RPMI7951 (cell line): ENCODE measurements at regions not wholly inside any gene's neighbourhood (a gene's known extent, or its start where the extent isn't known, plus 50 kb on each side); places are given as distances from the start of the nearest gene placed in this dataset.
"Not testable (repeated sequence)": the region's sequence is repeated elsewhere in the genome, so short reads cannot be mapped to it uniquely, and the experiment has no call there.

ENCODE experiments used
- DNase-seq: peaks from one replicate; pipeline ENCODE4 v3.0.0-alpha.2; 2012; ENCODE audit warnings: low read depth

GRCh38 chr13:47892374-47892773, 108.7 kb downstream of the SUCLA2 start:
- DNase-seq, result no peak

DNA sequence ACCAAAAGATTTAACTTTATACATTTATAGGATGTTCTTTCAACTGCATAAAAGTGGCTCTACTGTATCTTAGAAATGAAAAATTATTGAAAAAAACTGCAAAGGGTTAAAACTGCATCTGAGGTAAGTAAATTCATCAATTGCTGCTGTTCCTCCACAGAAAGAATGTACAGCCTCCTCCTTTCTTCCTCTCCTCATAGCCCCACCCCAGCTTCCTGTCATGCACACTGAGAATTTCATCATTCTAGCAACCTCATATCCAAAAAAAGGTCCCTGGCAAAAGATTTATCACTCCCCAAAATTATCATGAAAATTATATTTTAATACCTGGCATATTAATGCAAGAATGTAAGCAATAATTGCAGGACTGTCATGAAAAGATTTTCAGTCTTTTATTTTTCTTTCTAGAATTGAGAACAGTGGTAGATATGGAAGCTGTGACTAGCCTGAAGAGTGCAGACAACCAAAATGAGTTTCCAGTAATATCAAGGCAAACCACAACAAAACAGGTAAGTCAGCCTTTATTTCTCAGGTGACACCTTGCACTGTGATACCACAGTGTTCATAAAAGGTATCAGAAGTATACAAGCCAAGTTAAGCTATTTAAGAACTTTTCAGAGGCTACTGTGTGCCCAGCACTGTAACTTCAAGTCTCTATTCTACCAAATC, 110.8 kb downstream of the SUCLA2 start:
- no peak for DNase-seq

- no peak for DNase-seq
These were observed 114.8 kb downstream of the SUCLA2 start for GRCh38 chr13:47886314-47886713.

DNA sequence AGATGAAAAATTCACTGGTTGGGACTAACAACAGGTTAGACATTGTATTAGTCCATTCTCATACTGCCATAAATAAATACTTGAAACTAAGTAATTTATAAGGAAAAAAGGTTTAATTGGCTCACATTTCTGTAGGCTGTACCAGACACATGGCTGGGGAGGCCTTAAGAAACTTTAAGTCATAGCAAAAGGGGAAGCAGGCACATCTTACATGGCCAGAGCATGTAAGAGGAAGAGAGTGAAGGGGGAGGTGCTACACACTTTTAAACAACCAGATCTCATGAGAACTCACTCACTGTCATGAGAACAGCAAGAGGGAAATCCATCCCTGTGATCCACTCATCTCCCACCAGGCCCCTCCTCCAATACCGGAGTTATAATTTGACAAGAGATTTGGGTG, 125.9 kb downstream of the SUCLA2 start:
- no peak for DNase-seq

- not testable (repeated sequence) for DNase-seq
These were observed 127.1 kb downstream of the SUCLA2 start for GRCh38 chr13:47873987-47874386.

DNA sequence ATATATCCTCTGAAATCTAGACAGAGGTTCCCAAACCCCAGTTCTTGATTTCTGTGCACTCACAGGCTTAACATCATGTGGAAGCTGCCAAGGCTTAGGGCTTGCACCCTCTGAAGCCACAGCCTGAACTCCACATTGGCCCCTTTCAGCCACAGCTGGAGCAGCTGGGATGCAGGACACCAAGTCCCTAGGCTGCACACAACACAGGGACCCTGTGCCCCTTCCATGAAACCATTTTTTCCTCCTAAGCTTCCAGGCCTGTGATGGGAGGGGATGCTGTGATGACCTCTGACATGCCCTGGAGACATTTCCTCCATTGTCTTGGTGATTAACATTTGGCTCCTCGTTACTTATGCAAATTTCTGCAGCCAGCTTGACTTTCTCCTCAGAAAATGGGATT, 127.8 kb downstream of the SUCLA2 start:
- not testable (repeated sequence) for DNase-seq

DNA sequence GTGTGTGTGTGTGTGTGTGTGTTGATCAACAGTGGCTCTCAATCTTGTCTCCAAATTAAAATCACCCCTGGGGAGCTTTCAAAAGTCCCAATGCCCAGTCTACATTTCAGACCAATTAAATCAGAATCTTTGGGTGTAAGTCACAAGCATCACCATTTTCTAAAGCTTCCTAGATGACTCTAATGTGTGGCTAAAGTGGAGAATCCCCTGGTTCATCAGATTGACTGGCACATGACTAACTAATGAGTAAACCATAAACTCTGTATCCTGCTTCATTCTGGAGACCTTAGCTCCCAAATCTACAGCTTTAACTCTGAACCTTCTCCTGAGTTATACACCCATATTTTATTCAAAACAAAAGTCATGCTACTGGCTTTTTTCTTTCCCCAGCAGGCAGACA, 131.3 kb downstream of the SUCLA2 start:
- no peak for DNase-seq

GRCh38 chr13:47865883-47866282, 135.2 kb downstream of the SUCLA2 start:
- DNase-seq, result no peak

DNA sequence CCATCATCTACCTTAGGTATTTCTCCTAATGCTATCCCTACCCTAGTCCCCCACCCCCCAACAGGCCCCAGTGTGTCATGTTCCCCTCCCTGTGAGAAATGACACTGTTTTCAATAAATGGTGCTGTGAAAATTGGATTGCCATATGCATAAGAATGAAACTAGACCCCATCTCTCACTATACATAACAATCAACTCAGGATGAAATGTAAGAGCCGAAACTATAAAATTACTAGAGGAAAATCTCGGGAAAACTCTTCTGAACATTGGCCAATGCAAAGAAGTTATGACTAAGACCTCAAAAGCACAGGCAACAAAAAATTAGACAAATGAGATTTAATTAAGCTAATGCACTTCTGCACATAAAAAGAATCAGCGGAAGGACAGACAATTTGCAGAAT, 138.2 kb downstream of the SUCLA2 start:
- no peak for DNase-seq

- DNase-seq, result no peak
These were observed 141.9 kb downstream of the SUCLA2 start for GRCh38 chr13:47859165-47859564.

- DNase-seq, result peak; percentile 52
These were observed 142.7 kb downstream of the SUCLA2 start for GRCh38 chr13:47858042-47859025.

DNA sequence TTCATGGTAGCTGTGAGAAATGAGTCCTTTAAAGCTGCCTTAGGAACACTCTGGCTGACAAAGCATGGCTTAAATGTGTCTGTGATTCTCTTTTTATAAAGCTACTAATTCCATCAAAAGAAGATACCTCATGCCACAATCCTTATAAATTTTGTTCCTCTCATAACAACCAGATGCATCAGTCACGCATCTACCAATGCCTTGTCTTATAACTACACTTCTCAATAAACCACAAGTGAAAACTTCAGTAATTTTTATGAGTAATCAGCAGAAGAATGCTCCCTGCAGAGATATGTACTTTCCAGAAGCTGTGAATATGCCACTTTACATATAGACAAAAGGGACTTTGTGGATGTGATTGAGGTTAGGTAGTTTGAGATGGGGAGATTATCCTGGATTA, 147.8 kb downstream of the SUCLA2 start:
- peak; percentile 32 for DNase-seq

DNA sequence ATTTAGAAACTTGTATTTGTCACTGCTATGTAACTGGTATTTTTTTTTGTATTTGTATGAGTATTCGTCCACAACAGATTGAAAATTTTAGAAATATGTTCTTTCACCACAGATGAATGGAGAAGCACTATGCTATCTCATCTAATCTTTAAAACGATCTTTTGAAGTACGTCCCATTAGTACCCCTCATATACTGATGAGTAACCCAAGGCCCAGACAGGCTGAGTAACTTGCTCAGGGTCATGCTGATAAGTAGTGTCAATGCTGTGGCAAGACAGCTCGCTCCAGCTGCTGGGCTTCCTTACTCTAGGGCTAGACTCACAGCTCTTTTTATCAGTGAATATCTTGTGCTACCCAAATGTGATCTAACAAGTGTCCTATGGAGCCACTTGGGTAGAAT, 154.2 kb downstream of the SUCLA2 start:
- peak; percentile 40 for DNase-seq

DNA sequence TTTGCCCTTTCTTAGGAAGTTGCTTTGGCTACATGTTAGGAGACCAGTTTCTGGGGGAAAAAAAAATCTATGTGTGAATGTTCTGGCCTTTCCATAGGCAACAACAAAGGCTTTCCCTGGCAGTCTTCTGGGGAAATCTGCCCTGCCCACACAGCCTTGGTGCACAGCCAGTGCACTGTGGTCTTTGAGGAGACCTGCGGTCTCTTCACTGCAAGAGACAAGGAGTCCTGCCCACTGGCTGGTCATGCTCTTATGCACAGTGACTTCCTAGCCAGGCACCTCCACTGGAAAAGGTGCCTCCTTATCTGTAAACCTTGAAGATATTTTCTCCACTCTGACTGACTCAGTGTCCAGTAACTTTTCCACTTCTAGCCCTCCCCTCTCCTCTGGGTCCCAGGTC, 155.1 kb downstream of the SUCLA2 start:
- peak; percentile 19 for DNase-seq

GRCh38 chr13:47843005-47843404, 158.1 kb downstream of the SUCLA2 start:
- DNase-seq, result no peak

GRCh38 chr13:47841151-47841550, 159.9 kb downstream of the SUCLA2 start:
- DNase-seq, result no peak

DNA sequence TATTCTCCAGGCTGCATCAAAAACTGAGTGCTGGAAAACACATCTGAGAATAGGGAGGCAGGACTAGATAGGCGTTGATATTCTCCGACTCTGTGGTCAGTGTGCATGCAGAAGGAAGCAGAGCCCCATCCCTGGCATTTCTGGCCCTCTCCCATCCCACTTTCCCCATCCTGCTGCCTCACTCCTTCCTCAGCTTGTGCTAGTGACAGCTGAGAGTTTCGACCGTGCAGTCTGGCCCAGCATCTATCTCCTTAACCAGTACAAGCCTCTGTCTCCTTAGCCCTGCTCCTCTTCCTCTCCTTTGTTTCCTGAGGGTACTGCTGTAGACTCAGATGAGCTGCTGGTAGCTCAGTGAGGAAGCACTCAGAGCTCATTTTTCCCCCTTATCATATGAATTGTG, 163.2 kb downstream of the SUCLA2 start:
- DNase-seq, result no peak

GRCh38 chr13:47837104-47837880, 163.8 kb downstream of the SUCLA2 start:
- DNase-seq, result no peak

- peak; percentile 62 for DNase-seq
These were observed 165.4 kb downstream of the SUCLA2 start for GRCh38 chr13:47835470-47836228.

DNA sequence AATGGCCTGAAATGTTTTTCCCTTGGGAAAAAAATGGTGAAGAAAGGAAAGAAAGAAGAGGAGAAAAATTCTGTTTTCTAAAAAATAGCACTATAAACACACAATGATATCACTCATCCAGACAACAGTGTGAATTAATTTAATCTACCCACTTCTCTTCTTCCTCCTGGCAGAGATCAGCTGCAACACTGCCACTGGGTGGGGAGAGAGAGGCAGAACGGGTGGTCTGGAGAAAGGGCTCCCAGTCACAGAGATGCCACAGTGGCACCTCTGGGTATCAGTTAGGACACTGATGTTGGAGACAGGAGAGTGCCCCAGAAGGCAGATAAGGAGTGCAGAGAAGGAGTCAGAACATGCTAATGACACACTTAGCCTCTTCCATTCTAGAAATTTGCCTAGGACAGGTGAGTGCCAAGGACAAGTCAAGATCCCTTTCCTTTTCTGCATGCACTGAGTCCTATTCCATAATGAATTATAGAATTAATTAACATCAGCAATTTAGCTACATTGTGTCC, 168.6 kb downstream of the SUCLA2 start:
- no peak for DNase-seq

DNA sequence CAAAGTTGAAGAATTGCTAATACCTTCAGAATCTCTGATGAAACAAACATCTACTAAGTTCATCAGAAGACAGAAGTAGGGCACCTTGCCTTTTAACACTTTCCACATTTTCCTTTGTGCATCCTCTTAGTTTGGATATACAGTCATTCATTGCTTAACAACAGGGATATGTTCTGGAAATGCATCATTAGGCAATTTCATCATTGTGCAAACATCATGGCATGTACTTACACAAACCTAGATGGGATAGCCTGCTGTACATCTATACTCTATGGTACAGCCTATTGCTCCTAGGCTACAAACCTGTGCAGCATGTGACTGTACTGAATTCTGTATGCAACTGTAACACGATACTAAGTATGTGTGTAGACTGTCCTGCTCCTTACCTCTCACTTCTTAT, 169.8 kb downstream of the SUCLA2 start:
- no peak for DNase-seq
